Caco-2 (cell line): ENCODE measurements at regions not wholly inside any gene's neighbourhood (a gene's known extent, or its start where the extent isn't known, plus 50 kb on each side); places are given as distances from the start of the nearest gene placed in this dataset.

Experiments used
- BruUV-seq: library from RNA; stranded (reverse); fragments of 400-500 nt; replicated peaks from 2 replicates; lab custom pipeline; 2021; lab: Mats Ljungman, UMichigan
- CTCF ChIA-PET: fragments of 300-600 bp; sonication (Branson Sonifier 250); formaldehyde crosslinking; loops from one replicate; lab custom pipeline; 2022; ENCODE audit warnings: antibody characterized with exemption; lab: Charles Lee
- POLR2A ChIA-PET: fragments of 300-600 bp; sonication (Branson Sonifier 250); formaldehyde crosslinking; loops from one replicate; lab custom pipeline; 2022; ENCODE audit warnings: antibody characterized with exemption; lab: Charles Lee
- DNase-seq, 2 experiments: peaks; one replicate each; pipeline versions ENCODE4 v3.0.0 to v3.0.0-alpha.2; 2020 to 2022
- H3K27me3 ChIP-seq: replicated peaks from 2 replicates; pipeline ENCODE4 v1.6.0; 2011; ENCODE audit warnings: low read length; ENCODE audit not compliant: control insufficient read depth, insufficient read depth
- H3K36me3 ChIP-seq: 2 replicates; pipeline ENCODE4 v1.5.1; 2011; ENCODE audit warnings: low read length; ENCODE audit not compliant: control insufficient read depth, insufficient read depth
- H3K4me1 ChIP-seq: fragments of 250-450 bp; sonication (Bioruptor Pico); 2 replicates; pipeline ENCODE4 v1.5.1; 2020; ENCODE audit warnings: mild to moderate bottlenecking
- H3K4me3 ChIP-seq: 2 replicates; pipeline ENCODE4 v1.5.1; 2011; ENCODE audit warnings: low read depth, mild to moderate bottlenecking, control low read depth, low read length
- H3K9me3 ChIP-seq: fragments of 250-450 bp; sonication (Bioruptor Pico); 2 replicates; pipeline ENCODE4 v1.5.1; 2020; ENCODE audit warnings: mild to moderate bottlenecking, moderate library complexity
- H3K27ac Mint-ChIP-seq: one replicate; pipeline ENCODE4 v1.8.0; 2022; ENCODE audit warnings: mixed read lengths; ENCODE audit not compliant: unreplicated experiment
- H3K27me3 Mint-ChIP-seq: one replicate; pipeline ENCODE4 v1.8.0; 2022; ENCODE audit warnings: mixed read lengths; ENCODE audit not compliant: insufficient read depth, unreplicated experiment
- H3K36me3 Mint-ChIP-seq: one replicate; pipeline ENCODE4 v1.8.0; 2022; ENCODE audit warnings: mild to moderate bottlenecking, mixed read lengths; ENCODE audit not compliant: insufficient read depth, unreplicated experiment
- H3K4me1 Mint-ChIP-seq: one replicate; pipeline ENCODE4 v1.8.0; 2022; ENCODE audit warnings: low read depth, mixed read lengths; ENCODE audit not compliant: unreplicated experiment
- H3K4me3 Mint-ChIP-seq: one replicate; pipeline ENCODE4 v1.8.0; 2022; ENCODE audit warnings: mild to moderate bottlenecking, moderate library complexity, mixed read lengths; ENCODE audit not compliant: unreplicated experiment
- H3K9me3 Mint-ChIP-seq: one replicate; pipeline ENCODE4 v1.8.0; 2022; ENCODE audit warnings: mixed read lengths; ENCODE audit not compliant: unreplicated experiment
- CTCF ChIP-seq, 2 experiments: fragments of 200-600 bp in 1 of 2; IDR thresholded peaks; 1 replicate in 1 of 2; 2 replicates in 1 of 2; pipeline versions ENCODE4 v1.5.1 to v1.8.0; 2011 to 2022; ENCODE audit warnings: antibody characterized with exemption in 1 of 2, control low read depth in 1 of 2, inconsistent platforms in 1 of 2, low read depth in 1 of 2, low read length in 1 of 2, mild to moderate bottlenecking in 1 of 2, moderate library complexity in 1 of 2; ENCODE audit not compliant: insufficient read depth in 1 of 2, severe bottlenecking in 1 of 2, unreplicated experiment in 1 of 2
- intact Hi-C: fragments of 100-400 bp; cut with micrococcal nuclease; formaldehyde crosslinking; loops from one replicate; pipeline ENCODE4 v1.10.0; 2022; ENCODE audit not compliant: unreplicated experiment

- H3K27ac Mint-ChIP-seq, result no peak overlapping the region
- H3K4me1 Mint-ChIP-seq, result no peaks in the 10 kb centered on the region
- H3K36me3 Mint-ChIP-seq, result no peaks in the 10 kb centered on the region
- ChIA-PET POLR2A (no interaction called here), CTCF (interaction anchor here (0.9 kb wide), 1 partner anchor 39 kb away, joined by 6 read pairs; no protein-coding TSS in a partner anchor)
- TF ChIP-seq CTCF (IDR thresholded peaks at IDR 0.05; ENCODE audit: insufficient read depth in 1 of 2, low read depth in 1 of 2, low read length in 1 of 2, severe bottlenecking in 1 of 2, unreplicated experiment in 1 of 2), result no peak
- Histone ChIP-seq H3K4me3 (no peak overlapping the region), H3K27me3 (no peaks in the 10 kb centered on the region), H3K4me1 (no peaks in the 10 kb centered on the region), H3K36me3 (no peaks in the 10 kb centered on the region), H3K9me3 (no peaks in the 10 kb centered on the region)
- no peaks in the 10 kb centered on the region for H3K9me3 Mint-ChIP-seq
- intact Hi-C loops, result no loop called here
- DNase-seq, result no peak
- H3K27me3 Mint-ChIP-seq, result peaks cover 8% of the 10 kb centered on the region
- BruUV-seq, result no TSS peak
- no peak overlapping the region for H3K4me3 Mint-ChIP-seq
Observed at GRCh38 chr14:30309405-30309804, 249.6 kb upstream of the G2E3 start.

GRCh38 chr14:30312214-30312613, 246.7 kb upstream of the G2E3 start:
- no peaks in the 10 kb centered on the region for H3K4me1 Mint-ChIP-seq
- no peak overlapping the region for H3K4me3 Mint-ChIP-seq
- no peak overlapping the region for H3K27ac Mint-ChIP-seq
- no peak for DNase-seq
- Histone ChIP-seq H3K4me3 (no peak overlapping the region), H3K36me3 (no peaks in the 10 kb centered on the region), H3K4me1 (no peaks in the 10 kb centered on the region), H3K27me3 (no peaks in the 10 kb centered on the region), H3K9me3 (no peaks in the 10 kb centered on the region)
- H3K36me3 Mint-ChIP-seq, result no peaks in the 10 kb centered on the region
- no peak for TF ChIP-seq CTCF (IDR thresholded peaks at IDR 0.05; ENCODE audit: insufficient read depth in 1 of 2, low read depth in 1 of 2, low read length in 1 of 2, severe bottlenecking in 1 of 2, unreplicated experiment in 1 of 2)
- no peaks in the 10 kb centered on the region for H3K9me3 Mint-ChIP-seq
- ChIA-PET CTCF (no interaction called here), POLR2A (no interaction called here)
- no TSS peak for BruUV-seq
- H3K27me3 Mint-ChIP-seq, result peaks cover 9% of the 10 kb centered on the region
- intact Hi-C loops, result no loop called here

GRCh38 chr14:30317729-30318128, 241.2 kb upstream of the G2E3 start:
- BruUV-seq, result no TSS peak
- peaks cover 12% of the 10 kb centered on the region for H3K27me3 Mint-ChIP-seq
- H3K36me3 Mint-ChIP-seq, result no peaks in the 10 kb centered on the region
- no peaks in the 10 kb centered on the region for H3K4me1 ChIP-seq
- H3K27me3 ChIP-seq, result no peaks in the 10 kb centered on the region
- H3K36me3 ChIP-seq, result no peaks in the 10 kb centered on the region
- no peak for DNase-seq
- no peaks in the 10 kb centered on the region for H3K9me3 ChIP-seq
- no peaks in the 10 kb centered on the region for H3K4me1 Mint-ChIP-seq
- TF ChIP-seq CTCF (IDR thresholded peaks at IDR 0.05; ENCODE audit: insufficient read depth in 1 of 2, low read depth in 1 of 2, low read length in 1 of 2, severe bottlenecking in 1 of 2, unreplicated experiment in 1 of 2), result no peak
- intact Hi-C loops, result no loop called here
- no peak overlapping the region for H3K27ac Mint-ChIP-seq
- POLR2A ChIA-PET, result no interaction called here
- CTCF ChIA-PET, result interaction anchor here (0.6 kb wide), 1 partner anchor 24 kb away, joined by 3 read pairs; no protein-coding TSS in a partner anchor
- no peaks in the 10 kb centered on the region for H3K9me3 Mint-ChIP-seq
- no peak overlapping the region for H3K4me3 Mint-ChIP-seq
- H3K4me3 ChIP-seq, result no peak overlapping the region
